NCI-H2171 (cell line): ENCODE measurements at regions not wholly inside any gene's neighbourhood (a gene's known extent, or its start where the extent isn't known, plus 50 kb on each side); places are given as distances from the start of the nearest gene placed in this dataset.

ENCODE experiments used
- DNase-seq: peaks from one replicate; lab custom pipeline; 2025; lab: John Stamatoyannopoulos, UW

GRCh38 chr1:172980971-172981370 lies 69.8 kb downstream of the TNFSF18 start:
- no peak for DNase-seq
